Tibial artery (tissue), 4 donors: ENCODE measurements at regions not wholly inside any gene's neighbourhood (a gene's known extent, or its start where the extent isn't known, plus 50 kb on each side); places are given as distances from the start of the nearest gene placed in this dataset.
A peak's percentile ranks its signal among the peaks of the same experiment; 100 is the strongest.

Experiments used
- DNase-seq, 2 donors: peaks; one replicate each; pipeline ENCODE4 v3.0.0-alpha.2; 2019
- H3K27ac ChIP-seq, 2 donors: fragments of 200-600 bp; sonication (generic) in 1 of 2; 1 replicate in 1 of 2; 2 replicates in 1 of 2; pipeline ENCODE4 v1.5.1; 2018 to 2019; ENCODE audit warnings: mild to moderate bottlenecking in 1 of 2
- H3K27me3 ChIP-seq, 2 donors: fragments of 200-600 bp; sonication (generic) in 1 of 2; one replicate each; pipeline versions ENCODE4 v1.5.1 to v1.6.0; 2016 to 2019
- H3K36me3 ChIP-seq, 3 donors: fragments of 200-600 bp; sonication (generic) in 2 of 3; one replicate each; pipeline ENCODE4 v1.5.1; 2016 to 2019; ENCODE audit warnings: mild to moderate bottlenecking in 2 of 3
- H3K4me1 ChIP-seq, 4 donors: fragments of 200-600 bp; sonication (generic) in 2 of 4; 1 replicate in 3 of 4; 2 replicates in 1 of 4; pipeline ENCODE4 v1.5.1; 2016 to 2019
- H3K4me3 ChIP-seq, 2 donors: fragments of 200-600 bp; sonication (generic) in 1 of 2; 1 replicate in 1 of 2; 2 replicates in 1 of 2; pipeline ENCODE4 v1.5.1; 2018 to 2019; ENCODE audit warnings: mild to moderate bottlenecking in 2 of 2
- H3K9me3 ChIP-seq, 3 donors: fragments of 200-600 bp; sonication (generic) in 1 of 3; one replicate each; pipeline ENCODE4 v1.5.1; 2016 to 2019
- intact Hi-C: fragments of 100-400 bp; cut with DNase I; formaldehyde crosslinking; loops from one replicate; pipeline ENCODE4 v1.15.0; 2023; ENCODE audit warnings: low total_unique reads
- TF ChIP-seq, protein P1 (sequence below), 2 experiments: fragments of 200-600 bp in 1 of 2; fragments of 450-650 bp in 1 of 2; IDR thresholded peaks; one replicate each; pipeline ENCODE4 v1.5.1; 2017 to 2019; ENCODE audit warnings: antibody characterized with exemption in 2 of 2, mild to moderate bottlenecking in 1 of 2, moderate library complexity in 1 of 2

DNA sequence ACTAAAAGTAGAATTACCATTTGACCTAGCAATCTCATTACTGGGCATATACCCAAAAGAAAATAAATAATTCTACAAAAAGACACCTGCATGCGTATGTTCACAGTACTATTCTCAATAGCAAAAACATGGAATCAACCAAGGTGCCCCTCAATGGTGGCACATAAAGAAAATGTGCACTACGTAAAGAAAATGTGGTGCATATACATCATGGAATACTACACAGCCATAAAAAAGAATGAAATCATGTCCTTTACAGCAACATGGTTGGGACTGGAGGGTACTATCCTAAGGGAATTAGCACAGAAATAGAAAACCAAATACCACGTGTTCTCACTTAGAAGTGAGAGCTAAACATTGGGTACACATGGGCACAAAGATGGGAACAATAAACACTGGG is 250.7 kb upstream of the TNP1 start:
- Histone ChIP-seq H3K4me3 (no peak overlapping the region), H3K36me3 (no peaks in the 10 kb centered on the region), H3K27ac (no peak overlapping the region), H3K9me3 (no peaks in the 10 kb centered on the region), H3K27me3 (no peaks in the 10 kb centered on the region), H3K4me1 (peaks cover 0 to 35% (median 5%) of the 10 kb centered on the region in 4 donors)
- TF ChIP-seq, protein P1, sequence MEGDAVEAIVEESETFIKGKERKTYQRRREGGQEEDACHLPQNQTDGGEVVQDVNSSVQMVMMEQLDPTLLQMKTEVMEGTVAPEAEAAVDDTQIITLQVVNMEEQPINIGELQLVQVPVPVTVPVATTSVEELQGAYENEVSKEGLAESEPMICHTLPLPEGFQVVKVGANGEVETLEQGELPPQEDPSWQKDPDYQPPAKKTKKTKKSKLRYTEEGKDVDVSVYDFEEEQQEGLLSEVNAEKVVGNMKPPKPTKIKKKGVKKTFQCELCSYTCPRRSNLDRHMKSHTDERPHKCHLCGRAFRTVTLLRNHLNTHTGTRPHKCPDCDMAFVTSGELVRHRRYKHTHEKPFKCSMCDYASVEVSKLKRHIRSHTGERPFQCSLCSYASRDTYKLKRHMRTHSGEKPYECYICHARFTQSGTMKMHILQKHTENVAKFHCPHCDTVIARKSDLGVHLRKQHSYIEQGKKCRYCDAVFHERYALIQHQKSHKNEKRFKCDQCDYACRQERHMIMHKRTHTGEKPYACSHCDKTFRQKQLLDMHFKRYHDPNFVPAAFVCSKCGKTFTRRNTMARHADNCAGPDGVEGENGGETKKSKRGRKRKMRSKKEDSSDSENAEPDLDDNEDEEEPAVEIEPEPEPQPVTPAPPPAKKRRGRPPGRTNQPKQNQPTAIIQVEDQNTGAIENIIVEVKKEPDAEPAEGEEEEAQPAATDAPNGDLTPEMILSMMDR (IDR thresholded peaks at IDR 0.05): no peak
- intact Hi-C loops: no loop called here
- no peak for DNase-seq

DNA sequence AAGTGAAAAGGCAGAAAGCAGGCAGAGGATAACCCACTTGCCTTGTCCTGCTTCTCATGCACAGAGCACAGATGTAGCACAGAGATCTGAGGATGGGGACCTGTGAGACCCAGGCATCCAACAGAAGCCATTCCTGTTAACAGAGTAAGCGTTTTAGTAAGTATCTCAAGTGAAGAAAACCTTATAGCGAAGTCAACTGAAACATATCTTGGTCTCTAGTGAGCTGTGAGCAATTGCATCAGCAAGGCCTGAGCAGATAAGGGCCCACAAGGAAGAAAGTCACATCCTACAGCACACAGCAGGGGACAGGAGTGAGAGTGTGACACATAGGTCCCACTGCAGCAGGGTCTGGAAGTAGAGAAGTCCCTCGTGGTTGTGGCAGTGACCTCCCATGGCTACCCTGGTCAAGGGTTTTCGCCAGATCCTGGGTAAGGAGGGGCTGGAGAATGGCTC is 248.7 kb upstream of the TNP1 start:
- intact Hi-C loops: no loop called here
- no peaks in the 10 kb centered on the region for H3K9me3 ChIP-seq
- TF ChIP-seq, protein P1 (IDR thresholded peaks at IDR 0.05): no peak
- no peak overlapping the region for H3K27ac ChIP-seq
- no peaks in the 10 kb centered on the region for H3K27me3 ChIP-seq
- no peaks in the 10 kb centered on the region for H3K36me3 ChIP-seq
- DNase-seq: no peak
- no peak overlapping the region for H3K4me3 ChIP-seq
- H3K4me1 ChIP-seq: peaks cover 0 to 49% (median 11%) of the 10 kb centered on the region in 4 donors

DNA sequence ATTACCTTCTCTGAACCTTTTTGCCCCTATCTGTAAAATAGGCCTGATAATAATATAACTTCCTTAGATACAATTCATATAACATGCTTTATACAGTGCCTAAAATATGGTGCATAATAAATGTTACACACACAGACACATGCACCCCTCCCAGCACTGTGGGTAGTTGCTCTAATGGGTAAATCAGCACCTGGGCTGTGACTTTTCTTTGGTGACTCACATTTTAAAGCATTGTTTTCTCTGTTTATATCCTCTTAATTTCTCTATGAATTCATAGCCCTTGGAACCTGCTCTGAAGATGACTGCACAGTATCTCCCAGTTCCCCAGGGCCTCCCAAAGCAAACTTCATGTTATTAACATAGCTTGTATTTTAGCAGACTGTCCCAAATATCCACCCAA is 248.2 kb upstream of the TNP1 start:
- no peak for DNase-seq
- peaks cover 0 to 50% (median 11%) of the 10 kb centered on the region in 4 donors for H3K4me1 ChIP-seq
- H3K9me3 ChIP-seq: no peaks in the 10 kb centered on the region
- H3K27ac ChIP-seq: no peak overlapping the region
- no peaks in the 10 kb centered on the region for H3K36me3 ChIP-seq
- no peaks in the 10 kb centered on the region for H3K27me3 ChIP-seq
- TF ChIP-seq, protein P1 (IDR thresholded peaks at IDR 0.05): no peak
- intact Hi-C loops: no loop called here
- H3K4me3 ChIP-seq: no peak overlapping the region

DNA sequence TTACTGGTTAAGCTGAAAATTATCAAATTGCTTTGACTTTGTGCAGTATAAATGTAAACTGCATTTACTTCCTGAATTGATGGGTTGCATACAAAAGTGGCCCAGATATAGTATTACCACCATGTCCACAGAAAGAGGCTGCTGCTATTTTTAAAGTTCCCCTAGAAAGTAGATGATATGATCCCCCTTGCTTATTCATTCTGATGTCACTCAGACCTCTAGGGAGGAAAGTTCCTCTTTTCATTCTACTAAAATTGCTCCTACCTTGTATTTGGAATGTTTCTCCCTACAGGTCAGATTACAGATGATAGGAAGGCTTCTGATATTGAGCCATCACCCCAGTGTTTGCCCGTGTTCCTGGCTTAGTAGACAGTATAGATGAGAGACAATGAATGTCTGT is 247.6 kb upstream of the TNP1 start:
- Histone ChIP-seq H3K4me1 (peaks cover 0 to 56% (median 11%) of the 10 kb centered on the region in 4 donors), H3K36me3 (no peaks in the 10 kb centered on the region), H3K4me3 (no peak overlapping the region), H3K9me3 (no peaks in the 10 kb centered on the region), H3K27me3 (no peaks in the 10 kb centered on the region), H3K27ac (no peak overlapping the region)
- DNase-seq: no peak
- TF ChIP-seq, protein P1 (IDR thresholded peaks at IDR 0.05): no peak
- intact Hi-C loops: no loop called here

DNA sequence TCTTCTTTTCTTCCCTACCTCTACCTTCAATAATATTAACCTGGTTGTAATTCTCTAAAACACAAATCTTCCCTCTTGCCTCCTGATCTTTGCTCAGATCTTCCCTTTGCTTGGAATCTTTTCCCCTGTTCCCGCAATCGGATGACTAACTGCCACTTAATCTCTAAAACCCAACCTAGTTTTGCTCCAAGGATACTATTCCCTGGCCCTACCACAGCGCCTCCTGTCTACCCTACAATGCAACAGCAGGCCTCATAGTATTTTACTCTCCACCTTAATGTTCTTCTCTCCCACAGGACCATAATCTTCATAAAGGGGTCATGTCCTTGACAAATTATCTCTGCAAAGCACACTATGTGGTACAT is 246.8 kb upstream of the TNP1 start:
- Histone ChIP-seq H3K9me3 (no peaks in the 10 kb centered on the region), H3K4me3 (no peak overlapping the region), H3K4me1 (peaks cover 0 to 57% (median 11%) of the 10 kb centered on the region in 4 donors), H3K27ac (peak overlapping the region; percentile 80 to 82), H3K27me3 (no peaks in the 10 kb centered on the region), H3K36me3 (no peaks in the 10 kb centered on the region)
- no peak for DNase-seq
- intact Hi-C loops: no loop called here
- TF ChIP-seq, protein P1 (IDR thresholded peaks at IDR 0.05): no peak
